HG03469 (cell line): ENCODE measurements at regions not wholly inside any gene's neighbourhood (a gene's known extent, or its start where the extent isn't known, plus 50 kb on each side); places are given as distances from the start of the nearest gene placed in this dataset.
A peak's percentile ranks its signal among the peaks of the same experiment; 100 is the strongest.
"Not testable (repeated sequence)": the region's sequence is repeated elsewhere in the genome, so short reads cannot be mapped to it uniquely, and the experiment has no call there.

Experiments used
- ATAC-seq: cut with Tn5 transposase; IDR thresholded peaks from one replicate; pipeline ENCODE4 v1.9.1; 2021; ENCODE audit warnings: mild to moderate bottlenecking, moderate library complexity, moderate number of reproducible peaks; ENCODE audit not compliant: unreplicated experiment

DNA sequence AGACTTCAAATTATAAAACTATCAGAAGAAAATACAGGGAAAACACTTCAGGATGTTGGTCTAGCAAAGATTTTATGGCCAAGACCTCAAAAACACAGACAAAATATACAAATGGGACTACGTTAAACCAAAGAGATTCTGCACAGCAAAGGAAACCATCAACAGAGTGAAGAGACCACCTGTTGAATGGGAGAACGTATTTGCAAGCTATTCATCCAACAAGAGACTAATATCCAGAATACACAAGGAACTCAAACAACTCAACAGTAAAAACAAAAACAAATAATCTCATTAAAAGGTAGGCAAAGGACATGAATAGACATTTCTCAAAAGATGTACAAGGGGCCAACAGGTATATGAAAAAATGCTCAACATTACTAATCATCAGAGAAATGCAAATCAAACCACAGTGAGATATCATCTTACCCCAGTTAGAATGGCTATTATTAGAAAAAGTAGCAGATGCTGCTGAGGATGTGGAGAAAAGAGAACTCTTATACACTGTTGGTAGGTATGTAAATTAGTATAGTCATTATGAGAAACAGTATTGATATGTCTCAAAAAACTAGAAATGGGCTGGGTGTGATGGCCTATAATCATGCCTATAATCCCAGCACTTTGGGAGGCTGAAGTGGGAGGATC lies 112.6 kb downstream of the LRIG2 start:
- peak; percentile 98 for ATAC-seq

DNA sequence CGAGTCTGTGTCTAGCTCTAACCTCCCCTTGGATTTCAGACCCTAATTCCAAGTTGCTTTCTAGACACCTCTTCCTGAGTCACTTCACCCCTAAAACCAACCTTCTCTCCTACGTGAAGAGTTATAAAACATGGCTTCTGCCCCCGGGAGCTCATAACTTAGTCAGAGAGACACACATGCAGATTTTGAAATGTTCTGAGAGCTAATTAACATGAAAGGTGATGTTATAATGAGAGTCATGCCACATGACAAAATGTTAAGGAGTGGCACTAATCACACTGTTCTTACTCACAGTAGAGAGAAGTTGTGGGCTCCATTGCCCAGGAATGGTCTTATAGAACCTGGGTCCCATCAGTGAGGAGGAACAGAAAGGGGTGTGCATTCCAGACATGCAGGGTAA lies 117.1 kb downstream of the LRIG2 start:
- ATAC-seq = no peak

DNA sequence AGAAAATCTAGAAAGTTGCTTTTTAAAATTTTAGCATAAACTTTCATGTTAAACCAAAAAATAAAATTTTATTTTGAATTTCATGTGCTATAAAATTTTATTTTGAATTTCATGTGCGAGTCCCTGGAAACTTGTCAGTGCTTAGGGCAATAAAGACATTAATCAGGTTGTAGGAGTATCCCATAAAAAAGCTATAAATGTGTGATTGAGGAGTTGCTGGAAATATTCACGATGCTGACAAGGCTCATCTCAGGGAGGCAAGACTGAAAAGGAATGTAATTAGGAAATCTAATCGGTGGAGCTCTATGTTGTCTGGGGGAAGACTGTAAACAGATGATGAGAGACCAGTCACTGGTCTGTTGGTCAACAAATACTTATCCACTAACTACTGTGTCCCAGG lies 117.9 kb downstream of the LRIG2 start:
- no peak for ATAC-seq

DNA sequence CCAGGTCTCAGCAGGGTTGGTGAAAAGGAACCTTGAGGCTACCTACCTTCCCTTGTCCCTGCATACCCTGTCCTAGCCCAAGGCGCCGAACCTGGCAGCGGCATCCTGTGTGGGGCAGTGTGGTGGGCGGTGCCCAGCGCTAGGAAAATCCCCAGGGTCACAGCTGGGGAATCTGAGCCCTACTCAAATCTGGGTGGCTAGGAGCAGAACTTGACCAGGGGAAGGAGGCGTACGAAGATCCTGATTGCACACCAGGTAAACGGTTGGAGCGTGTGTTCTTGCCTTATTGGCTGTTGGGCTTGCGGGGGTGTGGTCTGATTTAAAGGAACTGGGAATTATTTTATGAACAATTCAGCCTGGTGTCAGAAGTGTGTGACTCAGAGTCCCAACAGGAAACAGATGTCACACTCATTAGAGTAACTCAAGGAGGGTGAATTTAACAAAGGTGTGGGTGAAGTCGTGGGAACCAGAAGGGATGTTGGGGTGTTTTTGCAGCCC lies 118.6 kb downstream of the LRIG2 start:
- ATAC-seq = peak; percentile 83

DNA sequence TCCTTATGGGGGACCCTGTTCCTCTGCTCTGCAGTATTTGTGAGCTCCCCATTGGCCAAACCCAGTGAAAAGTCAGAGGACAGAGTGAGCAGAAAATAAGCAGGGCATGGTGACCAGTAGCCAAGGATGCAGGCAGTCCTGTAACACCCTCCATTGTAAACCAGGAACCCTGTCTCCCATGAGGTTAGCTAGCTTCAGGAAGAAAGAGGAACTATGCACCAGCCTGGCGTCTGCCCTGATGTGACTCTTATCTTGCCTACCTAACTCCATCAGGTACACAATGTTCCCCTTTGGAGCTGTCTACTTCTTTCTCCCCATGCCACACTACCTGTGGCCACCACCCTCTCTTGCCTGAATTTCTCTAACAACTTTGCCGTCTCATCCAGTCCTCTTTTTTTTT lies 119.2 kb downstream of the LRIG2 start:
- no peak for ATAC-seq

DNA sequence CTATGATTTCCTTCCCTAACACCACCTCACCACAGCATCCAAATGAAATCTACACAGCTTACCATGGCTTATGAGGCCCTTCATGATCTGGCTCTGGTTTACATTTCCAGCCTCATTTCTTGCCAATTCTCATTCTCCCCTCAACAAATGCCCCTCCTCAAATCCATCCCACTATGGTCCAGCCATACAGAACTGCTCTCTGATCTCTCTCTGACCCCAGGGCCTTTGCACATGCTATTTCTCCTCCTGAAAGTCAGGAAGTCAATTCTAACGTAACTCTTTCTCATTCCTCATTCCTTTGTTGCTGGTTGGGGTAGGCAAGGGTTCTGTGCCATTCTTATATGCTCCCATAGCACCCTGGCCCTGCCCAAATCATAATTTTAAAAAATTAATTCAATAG lies 120.0 kb downstream of the LRIG2 start:
- no peak for ATAC-seq

DNA sequence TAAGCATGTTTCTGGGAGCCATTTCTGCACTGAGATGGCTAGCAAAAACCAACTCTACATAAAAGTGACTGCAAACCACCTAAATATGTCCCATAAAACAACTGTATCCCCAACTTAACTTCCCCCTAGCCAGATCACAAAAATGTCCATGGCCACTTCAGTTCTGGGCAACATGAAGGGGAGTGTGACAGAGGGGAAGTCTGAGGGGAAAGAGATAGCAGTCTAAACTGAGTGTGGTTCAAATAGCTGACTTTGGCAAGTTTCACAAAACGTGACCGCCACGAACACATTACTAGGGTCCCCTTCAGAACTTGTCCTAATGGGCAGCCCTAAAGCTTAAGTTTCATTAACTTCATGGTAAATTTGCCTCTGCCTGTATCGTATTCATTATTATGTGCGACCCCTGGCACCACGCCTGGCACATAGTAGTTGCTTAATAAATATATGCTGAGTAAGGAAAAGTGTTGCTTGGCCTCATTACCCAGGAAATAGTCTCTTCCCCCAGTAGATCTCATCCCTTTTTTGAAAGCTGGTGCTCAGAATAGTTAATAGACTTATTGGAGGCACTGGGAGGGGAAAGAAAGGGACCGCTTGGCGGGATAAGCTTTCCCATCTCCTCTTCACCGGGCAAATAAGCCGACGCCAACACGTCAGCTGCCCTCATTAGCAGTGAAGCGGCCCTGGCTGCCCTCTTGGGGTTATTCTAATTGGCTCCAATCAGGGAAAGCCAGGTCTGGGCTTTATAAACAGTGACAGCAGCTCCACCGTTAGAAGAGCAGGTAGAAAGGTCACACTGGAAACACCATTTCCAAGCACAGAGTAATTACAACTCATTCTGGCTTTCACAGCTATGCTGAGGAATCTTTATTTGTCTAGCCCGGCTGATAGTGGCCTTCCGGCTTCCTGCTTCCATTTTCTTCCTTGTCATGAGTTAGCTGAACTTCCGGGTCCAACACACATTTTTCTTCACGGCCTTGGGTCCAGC lies 122.1 kb downstream of the LRIG2 start:
- ATAC-seq = no peak

DNA sequence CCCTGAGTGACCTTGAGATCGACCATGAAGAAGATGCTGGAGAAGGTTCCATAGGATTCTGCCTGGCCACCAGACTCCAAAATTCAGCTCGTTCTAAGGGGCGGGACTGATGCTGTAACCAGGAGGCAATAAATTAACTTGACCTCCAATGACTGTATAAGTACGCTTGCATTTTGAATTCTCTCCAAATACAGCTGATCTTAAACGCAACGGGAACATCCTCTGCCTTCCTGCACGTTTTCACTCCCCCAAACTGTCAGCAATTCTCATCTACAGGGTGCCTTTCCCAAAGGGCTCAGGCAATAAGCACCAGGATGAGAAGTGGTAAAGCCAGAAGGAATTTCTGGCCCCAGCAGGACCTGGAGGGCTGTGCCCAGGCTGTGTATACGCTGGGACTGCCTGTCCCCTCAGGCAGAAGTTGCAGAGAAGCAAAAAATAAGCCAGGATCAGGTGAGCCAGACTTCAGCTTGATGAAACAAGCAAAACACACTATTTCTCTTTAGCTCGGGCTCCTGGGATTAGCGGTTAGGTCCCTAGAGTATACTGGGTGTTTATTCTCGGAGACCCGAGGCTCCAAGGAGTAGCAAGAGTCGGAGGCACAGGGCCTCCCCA lies 124.8 kb downstream of the LRIG2 start:
- ATAC-seq = no peak

DNA sequence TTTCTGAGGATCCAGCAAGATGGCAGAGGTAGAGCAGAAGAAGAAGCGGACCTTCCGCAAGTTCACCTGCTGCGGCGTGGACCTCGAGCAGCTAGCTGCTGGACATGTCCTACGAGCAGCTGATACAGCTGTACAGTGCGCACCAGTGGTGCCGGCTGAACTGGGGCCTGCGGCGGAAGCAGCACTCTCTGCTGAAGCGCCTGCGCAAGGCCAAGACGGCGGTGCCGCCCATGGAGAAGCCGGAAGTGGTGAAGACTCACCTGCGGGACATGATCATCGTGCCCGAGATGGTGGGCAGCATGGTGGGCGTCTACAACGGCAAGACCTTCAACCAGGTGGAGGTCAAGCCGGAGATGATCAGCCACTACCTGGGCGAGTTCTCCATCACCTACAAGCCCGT lies 125.8 kb downstream of the LRIG2 start:
- ATAC-seq = no peak

DNA sequence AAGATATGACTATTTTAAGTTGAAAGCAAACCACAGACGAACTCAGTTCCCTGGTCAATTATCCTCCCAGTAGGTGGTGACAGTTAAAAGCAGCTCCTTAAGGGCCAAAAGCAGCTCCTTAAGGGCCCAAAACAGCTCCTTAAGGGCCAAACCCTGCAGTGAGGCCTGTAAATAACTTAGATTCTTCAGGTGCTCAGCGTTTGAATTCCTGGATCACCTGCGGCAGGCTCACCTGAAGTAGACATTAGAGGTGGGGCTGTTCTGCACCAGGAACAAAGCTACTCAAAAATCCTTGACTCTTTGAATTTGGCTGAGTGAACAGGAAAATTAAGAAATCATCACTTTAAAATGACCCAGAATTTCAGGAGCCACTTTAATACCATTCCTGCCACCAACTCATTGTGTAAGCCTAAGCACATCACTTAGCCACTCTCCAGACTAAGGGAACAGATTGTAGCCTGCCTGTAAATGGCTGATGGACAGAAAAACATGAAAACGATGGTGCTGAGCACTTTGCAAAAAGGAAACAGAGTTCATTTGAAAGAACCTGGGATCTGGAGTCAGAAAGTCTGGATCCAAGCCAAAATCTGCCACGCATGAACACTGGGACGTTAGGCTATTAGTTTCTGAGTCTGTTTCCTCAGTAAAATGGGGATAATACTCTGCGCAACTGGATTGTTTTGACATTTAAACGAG lies 126.9 kb downstream of the LRIG2 start:
- no peak for ATAC-seq

DNA sequence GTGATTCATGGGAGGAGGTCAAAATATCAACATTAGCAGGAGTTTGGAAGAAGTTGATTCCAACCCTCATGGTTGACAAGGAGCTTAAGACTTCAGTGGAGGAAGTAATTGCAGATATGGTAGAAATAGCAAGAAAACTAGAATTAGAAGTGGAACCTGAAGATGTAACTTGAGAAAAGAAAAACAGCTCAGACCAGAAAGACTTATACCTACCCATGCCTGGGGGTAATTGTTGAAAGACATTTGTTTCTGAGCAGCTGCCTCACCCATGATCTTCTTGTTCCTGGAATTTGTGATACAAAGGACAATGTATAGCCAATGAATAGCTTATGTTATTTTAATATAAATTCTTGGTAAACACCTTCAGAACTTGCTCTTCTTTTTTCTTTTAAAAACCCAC lies 128.6 kb downstream of the LRIG2 start:
- no peak for ATAC-seq

DNA sequence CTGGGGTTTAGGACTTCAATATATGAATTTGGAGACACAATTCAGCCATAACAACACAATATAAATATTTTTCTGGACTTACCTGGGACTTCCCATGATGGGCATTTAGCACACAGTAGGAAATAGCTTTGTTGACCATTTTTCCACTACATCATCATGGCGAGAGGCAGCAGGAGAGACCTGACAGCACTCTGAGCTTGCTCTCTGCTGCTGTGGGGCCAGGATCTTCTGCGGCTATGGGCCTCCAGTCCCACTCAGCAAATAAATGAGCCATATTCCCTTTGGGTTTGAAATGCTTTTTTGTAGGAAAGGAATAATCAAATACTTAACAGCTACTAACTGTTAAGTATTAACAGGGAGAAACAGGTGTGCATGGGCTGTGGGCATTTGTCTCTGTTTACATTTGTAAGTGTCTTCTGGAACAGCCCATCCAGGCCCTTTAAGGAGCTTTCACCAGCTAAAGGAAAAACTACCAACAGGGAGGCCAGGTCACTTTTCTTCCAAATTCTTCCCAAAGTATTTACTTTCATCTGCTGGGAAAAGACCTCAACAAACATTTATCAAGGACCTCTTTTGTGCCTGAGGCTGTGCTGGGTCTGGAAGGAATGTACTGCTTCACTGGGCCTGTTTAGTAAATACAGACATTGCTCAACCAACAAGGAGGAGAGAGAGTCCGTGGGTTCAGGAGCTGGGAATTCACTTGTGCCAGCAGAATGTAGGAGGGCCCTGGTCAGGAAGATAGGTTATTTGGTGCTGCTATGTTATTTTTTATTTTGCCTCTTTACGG lies 133.2 kb downstream of the LRIG2 start:
- no peak for ATAC-seq

DNA sequence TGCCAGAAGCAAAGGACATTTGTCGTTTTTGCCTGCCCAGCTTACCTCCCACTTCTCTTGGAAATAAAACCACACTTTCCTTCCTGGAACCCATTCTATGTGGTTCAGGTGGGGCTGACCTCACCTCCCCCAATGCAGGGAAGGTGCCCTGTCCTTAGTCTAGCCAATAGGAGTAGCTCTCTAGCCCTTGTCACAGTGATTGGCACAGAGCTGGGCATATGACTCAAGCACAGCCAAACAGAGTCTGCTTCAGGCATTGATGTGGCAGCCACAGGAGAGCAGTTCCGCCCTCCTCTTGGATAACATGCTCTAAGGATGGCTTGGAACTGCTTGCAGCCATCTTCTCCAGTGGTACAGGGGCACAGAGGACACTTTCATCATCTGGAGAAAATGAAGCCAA lies 134.0 kb downstream of the LRIG2 start:
- ATAC-seq = no peak

DNA sequence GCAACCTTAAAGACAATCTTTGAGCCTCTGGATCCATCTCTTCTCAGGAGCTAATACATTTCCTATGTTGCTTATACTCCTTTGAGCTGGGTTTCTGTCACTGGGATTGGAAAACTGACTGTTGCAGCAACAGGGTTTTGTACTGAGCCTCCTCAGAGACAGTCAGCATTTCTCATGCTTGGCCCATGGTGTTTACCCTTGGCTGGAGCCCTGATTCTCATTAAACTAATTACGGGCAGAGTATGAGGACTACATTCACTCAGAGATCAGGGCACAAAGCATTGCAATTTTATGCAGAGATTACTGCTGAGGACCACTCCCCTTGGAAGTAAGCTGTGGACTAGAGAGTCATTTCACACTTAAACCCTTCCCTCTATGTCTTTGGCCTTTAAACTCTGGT lies 134.5 kb downstream of the LRIG2 start:
- no peak for ATAC-seq

DNA sequence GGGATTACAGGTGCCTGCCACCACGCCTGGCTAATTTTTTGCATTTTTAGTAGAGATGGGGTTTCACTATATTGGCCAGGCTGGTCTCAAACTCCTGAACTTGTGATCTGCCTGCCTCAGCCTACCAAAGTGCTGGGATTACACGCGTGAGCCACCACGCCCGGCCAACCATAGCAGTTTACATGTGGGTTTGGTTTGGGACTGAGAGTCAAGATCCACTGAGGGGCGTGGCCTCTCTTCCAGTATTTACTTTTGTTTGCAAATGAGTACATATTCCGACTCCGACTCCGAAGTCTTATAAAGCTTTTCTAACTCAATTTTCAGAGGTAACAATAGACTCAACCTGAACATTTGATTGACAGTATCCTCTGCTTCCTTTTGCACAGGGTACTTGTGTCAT lies 135.4 kb downstream of the LRIG2 start:
- ATAC-seq = not testable (repeated sequence)

DNA sequence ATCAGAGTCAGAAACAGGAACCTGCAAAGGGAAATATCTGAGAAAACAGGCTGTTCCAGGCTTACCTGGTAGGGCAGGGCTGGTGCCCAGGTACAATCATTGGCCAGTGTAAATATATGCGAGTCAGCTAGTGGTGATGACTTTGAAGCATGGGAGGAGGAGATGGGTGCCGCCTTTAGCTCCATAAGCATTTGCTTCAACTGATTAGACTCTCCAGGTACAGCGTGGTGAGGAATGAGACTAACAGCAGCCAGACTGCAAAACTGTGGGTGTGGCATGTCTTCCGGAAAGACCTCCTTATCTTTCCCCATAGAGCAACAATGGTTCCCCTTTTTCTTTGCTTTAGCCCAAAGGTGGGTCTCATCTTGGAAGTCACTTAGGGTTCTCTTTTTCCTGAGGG lies 137.2 kb downstream of the LRIG2 start:
- no peak for ATAC-seq

DNA sequence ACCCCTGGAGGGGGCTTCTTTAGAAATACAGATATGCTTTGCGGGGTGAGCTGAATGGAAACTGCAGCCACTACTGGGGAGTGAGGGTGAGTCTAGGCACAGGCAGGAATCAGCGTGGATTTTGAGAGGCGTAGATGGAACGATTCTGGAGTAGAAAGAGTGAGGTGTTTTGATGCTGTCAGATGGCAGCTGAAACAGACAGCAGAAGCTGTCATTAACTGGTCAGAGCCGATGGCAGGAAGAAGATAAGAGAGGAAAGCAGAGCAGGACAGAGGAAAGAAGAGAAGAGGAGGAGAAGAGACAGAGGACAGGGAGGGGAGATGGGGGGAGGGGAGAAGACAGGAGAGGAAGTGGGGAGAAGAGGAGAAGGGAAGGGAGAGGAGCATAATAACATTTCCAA lies 138.5 kb downstream of the LRIG2 start:
- ATAC-seq = no peak

DNA sequence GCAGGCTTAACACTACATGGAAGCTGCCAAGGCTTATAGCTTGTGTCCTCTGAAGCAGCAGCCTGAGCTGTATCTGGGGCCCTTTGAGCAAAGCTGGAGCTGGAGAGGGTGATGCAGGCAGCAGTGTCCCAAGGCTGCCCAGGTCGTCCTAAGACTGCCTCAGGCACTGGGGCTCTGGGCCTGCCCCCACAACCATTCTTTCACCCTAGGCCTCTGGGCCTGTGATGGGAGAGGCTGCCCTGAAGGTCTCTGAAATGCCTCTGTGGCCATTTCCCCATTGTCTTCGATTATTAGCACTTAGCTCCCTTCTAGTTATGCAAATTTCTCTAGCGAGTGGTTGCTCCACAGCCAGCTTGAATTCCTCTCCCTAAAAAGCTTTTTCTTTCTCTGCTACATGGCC lies 142.0 kb downstream of the LRIG2 start:
- ATAC-seq = no peak

DNA sequence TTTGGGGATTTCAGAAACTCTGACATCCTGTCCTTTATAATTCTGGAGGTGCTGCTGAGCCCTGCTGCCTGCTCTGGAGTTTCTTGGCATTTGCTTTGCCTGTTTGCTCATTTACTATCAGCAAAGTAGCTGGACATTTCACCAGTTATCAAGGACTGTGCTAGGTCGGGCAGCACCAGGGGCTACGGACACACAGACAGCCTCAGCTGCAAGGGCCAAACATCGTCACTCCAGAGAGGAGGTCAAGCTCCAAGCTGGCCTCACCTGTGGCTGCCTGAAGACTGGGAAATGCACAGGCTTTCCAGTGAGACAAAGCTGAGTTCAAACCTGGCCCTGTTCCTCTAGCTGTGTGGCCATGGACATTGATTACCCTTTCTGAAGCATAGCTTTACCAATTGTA lies 143.7 kb downstream of the LRIG2 start:
- ATAC-seq = no peak

DNA sequence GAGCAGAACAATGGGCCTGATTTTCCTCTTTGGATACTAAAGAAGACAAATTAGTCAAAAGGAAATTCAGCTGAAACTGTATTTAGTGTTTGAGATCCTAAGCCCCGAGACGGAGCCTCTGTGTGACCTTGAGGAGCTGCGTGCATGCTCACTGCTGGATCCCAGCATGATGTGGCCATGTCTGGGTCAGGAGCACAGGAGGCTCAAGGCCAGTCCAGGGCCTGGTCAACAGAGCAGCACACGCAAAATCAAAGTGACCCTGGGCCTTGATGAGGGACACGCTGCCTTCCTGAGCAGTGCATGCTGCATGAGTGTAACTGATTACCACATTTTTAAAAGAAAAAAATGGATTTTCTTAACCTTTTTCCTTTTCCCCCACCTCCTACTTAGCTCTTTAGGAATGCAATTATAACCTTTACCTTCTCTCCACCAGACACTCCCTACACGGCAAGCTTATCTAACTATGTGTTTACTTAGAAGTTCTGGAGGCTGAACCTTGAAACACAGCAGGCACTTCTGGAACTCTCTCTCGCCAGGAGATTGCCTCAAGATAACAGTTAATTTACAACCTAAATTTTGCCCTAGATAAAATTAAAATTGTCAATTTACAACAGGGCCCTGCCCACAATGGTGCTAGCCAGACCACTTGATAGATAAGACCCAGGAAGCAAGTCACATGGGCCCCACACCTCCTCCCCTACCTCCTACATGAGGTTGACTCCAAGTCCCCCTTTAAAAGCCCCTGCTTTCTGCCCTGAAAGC lies 144.6 kb downstream of the LRIG2 start:
- ATAC-seq = no peak
